ENCODE measurements at regions not wholly inside any gene's neighbourhood (a gene's known extent, or its start where the extent isn't known, plus 50 kb on each side); places are given as distances from the start of the nearest gene placed in this dataset.

DNA sequence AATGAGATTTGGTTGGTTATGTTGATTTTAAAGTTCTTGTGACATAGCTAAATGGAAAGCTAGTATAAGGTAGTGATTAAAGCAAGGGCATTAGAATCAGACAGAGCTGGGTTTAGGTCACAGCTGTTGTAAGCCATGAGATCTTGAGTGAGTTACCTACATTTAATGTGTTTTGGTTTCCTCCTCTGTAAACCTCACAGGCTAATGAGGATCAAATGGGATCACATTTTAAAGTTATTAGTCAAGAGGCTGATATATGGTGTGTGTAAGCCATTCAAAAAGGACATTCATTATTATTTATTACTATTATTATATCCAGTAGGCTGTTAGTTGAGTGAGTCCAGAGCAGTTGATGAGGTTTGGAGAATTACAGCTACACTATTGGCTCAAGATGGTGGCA lies 416.2 kb downstream of the IRS1 start:
- DNase-seq (ENCODE audit: low read depth): no peak

DNA sequence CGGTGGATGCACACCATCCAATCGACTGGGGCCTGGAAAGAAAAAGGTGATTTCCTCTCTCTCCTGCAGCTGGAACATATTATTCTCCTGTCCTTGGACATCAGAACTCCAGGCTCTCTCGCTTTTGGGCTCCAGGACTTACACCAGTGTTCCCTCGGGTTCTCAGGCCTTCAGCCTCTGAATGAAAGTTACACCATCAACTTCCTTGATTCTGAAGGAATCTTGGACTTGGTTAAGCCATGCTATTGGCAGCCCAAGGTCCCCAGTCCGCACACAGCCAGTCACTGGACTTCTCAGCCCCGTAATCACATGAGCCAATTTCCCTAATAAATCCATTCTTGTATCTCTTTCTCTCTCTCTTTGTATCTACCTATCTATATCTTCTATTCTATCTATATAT lies 418.9 kb downstream of the IRS1 start:
- no peak for DNase-seq (ENCODE audit: low read depth)

DNA sequence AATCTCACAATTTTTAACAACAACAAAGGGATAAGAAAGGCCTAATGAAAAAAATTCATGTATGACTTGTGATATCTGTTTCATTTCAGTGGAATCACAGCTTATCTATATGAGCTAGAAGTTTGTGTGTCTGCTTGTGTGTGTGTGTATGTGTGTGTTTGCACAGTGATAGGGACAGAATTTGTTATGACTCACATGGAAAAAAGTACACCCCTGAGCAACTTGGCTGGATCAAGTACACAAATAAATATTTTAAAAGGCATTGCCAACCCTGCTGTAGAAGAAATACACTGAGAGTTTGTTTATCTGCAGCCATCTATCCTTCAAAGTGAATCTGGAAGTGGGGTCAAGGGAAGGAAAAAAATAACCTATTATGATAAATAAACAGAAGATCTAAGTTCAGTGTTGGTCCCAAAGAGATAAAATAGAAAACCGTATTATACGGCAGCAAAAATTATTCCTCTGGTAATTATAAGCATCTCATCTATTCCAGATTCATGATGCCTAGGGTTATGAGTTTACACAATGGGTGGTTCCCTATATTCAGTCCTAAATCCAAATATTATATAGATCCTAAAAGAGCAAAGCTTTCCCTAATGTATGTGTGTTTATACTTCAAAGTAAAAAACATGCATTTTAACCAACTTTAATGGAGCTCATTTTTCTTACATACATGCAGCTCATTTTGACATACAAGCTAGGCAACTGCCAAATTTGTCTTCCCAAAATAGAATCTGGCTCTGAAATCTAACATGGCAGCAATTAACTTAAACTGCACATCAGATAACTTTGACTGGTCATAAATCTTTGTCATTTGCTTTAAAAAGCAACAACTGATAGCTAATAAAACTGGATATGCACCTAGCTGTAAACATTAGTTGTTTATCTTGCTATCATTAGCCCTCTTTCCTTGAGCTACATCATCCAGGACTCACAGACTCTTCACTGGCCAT lies 420.6 kb downstream of the IRS1 start:
- DNase-seq (ENCODE audit: low read depth): no peak

DNA sequence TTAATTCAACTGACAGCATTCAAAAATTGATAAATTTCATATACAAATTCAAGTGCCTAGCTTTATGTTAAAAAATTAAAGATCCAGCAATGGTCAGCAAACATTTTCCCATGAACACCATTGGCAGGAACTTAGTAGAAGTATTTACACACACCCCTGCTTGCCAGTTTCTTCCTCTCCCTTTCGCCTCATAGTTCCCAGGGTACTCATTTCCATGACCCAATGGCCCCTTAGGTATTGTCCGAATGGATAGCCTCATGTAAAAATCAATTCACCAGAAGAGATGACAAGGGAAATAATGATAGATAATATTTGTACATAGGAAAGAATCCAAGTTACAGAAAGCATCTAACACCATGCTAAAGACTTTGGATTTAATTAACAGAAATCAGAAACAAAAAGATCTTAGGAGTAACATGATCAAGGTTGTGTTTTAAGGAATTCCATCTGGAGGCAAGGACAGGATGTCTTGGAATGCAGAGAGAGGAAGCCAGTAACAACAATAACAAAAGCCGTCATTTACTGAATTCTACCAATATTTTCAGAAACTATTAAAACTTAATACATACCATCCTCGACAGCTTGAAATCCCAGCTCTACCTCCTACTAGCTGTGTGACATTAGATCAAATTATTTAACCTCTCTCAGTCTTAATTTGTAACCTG lies 423.0 kb downstream of the IRS1 start:
- DNase-seq (ENCODE audit: low read depth): no peak

DNA sequence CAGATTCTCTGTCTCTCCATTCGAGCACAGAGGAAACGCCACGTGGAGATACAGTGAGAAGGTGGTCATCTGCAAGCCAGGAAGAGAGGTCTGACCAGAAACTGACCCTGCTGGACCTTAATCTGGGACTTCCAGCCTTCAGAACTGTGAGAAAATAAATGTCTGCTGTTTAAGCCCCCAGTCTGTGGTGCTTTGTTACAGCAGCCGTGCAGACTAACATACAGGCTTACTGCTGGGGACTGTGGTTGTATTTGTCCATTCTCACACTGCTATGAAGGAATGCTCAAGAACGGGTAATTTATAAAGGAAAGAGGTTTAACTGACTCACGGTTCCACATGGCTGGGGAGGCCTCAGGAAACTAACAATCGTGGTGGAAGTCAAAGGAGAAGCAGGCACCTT lies 432.7 kb downstream of the IRS1 start:
- DNase-seq (ENCODE audit: low read depth): no peak

DNA sequence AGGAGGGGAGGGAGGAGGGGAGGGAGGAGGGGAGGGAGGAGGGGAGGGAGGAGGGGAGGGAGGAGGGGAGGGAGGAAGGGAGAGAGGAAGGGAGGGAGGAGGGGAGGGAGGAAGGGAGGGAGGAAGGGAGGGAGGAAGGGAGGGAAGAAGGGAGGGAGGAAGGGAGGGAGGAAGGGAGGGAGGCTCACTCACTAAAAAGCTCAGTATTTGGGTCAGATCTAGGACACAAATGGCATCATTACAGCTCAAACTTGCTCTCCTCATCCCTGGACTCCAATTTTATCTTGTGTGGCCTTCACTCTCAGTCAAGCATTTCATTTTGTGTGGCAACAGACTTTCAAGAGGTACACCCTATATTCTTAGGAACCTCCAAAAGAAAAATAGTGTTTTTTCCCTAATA lies 435.4 kb downstream of the IRS1 start:
- DNase-seq (ENCODE audit: low read depth): no peak

DNA sequence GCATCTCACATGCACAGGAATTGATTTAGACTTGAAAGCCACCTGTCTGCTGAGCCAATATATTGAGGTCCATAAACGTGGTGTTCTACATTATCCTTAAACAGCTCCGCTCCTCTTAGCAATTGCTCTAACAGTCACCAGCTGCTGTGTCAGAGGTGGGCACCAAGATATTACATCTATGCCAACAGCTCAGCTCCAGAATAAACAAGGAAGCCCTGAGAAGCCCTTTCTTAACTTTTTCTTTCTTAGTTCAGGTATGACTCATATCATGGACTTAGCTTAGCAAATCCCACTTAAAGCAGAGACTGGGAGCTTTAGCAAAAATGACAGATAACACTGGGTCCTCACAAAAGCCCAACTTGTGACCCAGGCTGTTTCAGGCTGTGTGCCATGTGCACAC lies 436.6 kb downstream of the IRS1 start:
- DNase-seq (ENCODE audit: low read depth): no peak

DNA sequence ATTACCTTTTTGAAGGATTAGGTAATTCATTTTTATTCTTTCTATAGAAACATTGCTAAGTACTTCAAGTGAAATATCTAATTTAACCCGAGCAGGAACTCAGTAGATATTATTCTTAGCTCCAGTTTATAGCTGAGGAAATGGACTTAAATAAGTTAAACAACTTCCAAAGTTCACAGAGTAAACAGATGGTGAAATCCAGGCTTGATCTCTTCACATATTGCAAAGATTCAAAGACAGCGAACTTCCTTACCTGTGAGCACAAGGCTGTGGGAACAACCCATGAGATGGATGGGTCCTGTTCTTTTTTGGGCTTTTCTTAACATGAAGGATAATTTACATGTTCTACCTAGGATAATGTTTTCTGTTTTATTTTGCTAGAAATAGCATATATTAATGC lies 439.0 kb downstream of the IRS1 start:
- DNase-seq (ENCODE audit: low read depth): no peak

DNA sequence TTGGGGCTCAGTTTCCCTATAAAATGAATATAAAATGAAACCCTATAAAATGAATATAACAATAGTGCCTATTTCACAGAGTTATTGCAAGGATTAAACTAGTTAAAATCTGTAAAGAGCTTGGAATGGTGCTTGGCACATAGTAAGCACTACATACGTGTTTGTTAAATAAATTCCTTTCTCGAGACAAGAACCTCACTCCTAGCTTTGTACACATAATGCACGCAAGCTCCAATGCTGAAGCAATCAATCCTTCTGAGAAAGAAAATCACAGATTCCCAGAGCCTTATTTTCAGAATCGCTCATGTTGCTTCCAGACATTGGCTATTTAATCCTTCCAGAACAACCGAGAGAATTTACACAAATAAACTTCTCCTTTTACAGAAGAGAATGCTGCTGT lies 440.9 kb downstream of the IRS1 start:
- DNase-seq (ENCODE audit: low read depth): no peak

DNA sequence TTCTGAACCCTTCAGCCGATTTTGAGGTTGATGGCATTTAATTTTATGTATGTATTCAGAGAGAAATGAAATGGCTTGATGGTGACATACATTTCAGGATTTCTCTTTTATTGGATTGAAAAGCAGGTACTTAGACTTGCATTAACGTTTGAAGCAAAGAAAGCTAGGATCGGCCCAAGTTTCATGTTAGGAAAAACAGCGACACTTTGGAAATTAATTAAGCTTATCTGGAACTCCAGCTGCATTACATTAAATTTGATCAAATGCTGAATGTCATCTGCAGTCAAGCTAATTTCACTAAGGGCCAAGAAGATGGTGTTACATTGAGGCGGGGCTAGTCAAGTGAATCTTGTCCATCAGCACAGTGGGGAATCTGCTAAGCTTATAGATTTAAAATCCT lies 441.8 kb downstream of the IRS1 start:
- no peak for DNase-seq (ENCODE audit: low read depth)

DNA sequence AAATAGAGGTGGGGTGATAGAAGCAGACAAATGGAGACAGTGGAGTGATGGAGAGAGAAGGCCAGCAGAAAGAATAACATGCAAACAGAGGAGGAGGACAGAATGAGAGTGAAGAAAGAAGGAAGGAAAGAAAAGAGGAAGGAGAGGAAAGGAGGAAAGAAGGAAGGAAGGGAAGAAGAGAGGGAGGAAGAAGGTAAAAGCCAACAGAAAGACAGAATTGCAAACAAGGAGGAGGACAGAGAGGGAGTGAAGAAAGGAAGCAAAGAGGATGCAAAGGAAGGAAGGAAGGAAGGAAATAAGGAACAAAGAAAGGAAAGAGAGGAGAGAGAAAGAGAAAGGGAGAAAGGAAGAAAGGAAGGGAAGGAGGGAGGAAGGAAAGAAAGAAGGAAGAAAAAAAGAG lies 444.0 kb downstream of the IRS1 start:
- DNase-seq (ENCODE audit: low read depth): no peak

DNA sequence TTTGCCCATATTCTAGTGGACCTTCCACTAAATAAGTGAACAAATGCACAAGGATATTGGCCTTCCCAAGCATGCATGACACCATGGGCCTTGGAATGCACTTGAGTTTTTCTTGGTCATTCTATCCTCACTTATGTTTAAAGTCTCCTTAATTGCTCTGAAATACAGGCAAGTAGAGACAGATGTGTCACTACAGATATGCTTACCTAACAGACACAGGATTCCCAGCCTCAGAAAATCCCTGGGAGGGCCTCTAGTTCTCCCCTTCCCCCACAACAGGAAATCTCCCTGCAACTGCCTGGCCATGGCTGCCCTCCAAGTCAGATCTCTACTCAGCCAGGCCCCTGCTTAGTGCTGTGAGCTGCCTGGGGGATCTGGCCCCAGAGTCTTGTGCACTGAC lies 445.2 kb downstream of the IRS1 start:
- DNase-seq (ENCODE audit: low read depth): no peak

DNA sequence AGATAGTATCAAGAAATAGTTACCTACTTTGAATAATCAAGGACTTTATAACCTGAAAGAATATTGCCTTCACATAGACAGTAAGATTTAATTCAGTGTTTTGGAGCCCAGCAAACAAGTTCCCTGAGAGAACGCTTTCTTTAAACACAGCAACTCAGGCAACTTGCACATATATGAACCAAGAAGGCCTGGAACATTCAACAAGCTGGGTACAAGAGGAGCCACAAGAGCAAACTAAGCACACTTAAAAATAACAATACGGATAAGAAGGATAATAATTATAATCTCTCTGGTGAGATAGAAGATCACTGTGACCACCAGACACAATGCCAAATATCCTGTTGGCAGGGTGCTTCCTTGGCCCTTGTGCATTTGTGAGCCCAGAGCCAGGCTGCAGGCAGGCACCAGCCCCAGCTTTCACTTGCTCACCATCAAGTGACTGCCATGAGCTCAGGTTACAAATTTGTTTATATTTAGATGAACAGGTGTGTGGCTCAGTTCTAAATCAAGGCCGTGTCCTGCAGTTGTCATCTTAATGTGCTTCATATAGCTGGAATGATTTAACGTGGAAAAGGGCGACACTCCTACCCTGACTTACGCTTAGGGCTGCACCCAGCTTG lies 446.6 kb downstream of the IRS1 start:
- DNase-seq (ENCODE audit: low read depth): no peak

DNA sequence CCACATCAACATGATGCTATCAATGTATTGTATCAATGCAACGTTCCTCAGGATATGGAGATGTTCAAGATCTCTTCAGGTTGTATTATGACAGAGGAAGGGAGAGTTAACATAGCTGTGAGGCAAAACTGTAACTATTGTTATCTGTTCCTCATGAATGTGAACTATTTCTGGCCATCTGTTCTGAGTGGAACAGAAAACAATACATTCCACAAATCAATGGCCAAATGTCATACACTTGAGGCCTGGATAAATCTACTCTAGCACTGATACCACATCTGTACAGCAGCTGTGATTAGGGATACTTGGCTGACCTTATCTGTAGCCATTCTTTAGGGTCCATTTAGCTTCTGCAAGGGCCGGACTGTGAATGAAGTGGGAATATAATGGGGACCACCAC lies 447.9 kb downstream of the IRS1 start:
- DNase-seq (ENCODE audit: low read depth): no peak

DNA sequence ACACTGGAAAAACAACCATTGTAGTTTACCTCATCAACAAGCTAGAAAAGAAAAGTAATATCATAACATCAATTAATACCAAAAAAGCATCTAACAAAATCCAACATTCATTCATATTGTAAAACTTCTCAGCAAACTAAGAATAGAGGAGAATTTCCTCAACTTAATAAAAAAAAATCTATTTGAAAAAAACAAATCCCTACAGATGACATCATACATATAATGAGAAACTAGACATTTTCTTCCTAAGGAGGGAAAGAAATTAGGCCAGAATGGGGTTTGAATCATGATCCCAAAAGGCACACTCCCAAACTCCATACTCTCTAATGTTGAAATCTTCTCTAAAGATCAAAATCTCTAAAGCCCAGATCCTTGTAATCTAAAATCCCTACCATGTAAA lies 460.0 kb downstream of the IRS1 start:
- no peak for DNase-seq (ENCODE audit: low read depth)

DNA sequence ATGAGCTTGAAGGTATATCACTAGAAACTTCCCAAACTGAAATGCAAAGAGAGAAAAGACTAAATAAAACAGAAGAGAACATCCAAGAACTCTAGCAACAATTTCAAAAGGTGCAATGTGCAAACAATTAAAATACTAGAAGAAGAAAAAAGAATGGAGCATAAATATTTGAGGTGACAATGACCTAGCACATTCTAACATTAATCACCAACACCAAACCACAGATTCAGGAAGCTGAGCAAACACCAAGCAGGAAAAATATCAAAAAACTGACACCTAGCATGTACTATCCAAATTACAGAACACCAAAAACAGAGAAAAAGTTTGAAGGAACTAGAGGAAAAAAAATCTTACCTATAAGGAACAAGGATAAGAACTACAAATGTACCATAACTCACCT lies 460.8 kb downstream of the IRS1 start:
- DNase-seq (ENCODE audit: low read depth): no peak

DNA sequence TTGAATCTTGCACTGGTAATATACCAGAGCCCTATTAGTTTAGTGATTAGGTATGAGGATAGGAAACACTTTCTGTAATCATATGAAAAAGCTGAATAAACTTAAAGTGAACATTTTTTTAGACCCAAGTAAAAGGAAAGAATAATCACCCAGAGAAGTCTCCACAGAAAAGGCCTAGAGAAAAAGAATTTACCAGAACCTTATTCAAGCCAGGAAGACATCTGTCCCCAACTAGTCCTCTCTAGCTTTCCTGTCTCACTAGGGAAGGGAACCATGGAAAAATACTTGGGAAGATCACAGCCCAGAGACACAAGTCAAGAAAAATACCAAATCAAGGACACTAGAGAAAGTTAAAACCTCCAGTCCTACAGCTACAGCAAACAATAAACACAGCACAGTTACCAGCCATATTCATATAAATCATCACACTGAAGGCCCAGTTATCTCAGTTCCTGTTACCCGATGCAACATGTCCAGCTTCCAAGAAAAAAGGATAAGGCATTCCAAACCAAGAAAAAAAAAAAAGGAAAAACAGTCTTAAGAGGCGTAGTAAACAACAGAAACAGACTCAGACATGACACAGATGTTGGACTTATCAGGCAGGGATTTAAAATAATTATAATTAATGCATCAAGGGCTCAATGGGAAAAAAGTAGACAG lies 461.5 kb downstream of the IRS1 start:
- DNase-seq (ENCODE audit: low read depth): no peak

DNA sequence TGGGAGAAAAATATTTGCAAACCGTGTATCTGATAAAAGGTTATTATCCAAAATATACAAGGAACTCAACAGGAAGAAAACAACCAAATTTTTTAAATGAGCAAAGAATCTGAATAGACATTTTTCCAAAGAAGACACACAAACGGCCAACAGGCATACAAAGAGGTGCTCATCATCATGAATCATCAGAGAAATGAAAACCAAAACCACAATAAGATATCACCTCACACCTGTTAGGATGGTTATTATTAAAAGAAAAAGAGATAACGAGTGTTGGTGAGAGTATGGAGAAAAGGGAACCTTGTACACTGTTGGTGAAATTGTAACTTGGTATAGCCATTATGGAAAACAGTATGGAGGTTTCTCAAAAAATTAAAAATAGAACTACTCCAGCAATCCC lies 463.3 kb downstream of the IRS1 start:
- DNase-seq (ENCODE audit: low read depth): no peak

DNA sequence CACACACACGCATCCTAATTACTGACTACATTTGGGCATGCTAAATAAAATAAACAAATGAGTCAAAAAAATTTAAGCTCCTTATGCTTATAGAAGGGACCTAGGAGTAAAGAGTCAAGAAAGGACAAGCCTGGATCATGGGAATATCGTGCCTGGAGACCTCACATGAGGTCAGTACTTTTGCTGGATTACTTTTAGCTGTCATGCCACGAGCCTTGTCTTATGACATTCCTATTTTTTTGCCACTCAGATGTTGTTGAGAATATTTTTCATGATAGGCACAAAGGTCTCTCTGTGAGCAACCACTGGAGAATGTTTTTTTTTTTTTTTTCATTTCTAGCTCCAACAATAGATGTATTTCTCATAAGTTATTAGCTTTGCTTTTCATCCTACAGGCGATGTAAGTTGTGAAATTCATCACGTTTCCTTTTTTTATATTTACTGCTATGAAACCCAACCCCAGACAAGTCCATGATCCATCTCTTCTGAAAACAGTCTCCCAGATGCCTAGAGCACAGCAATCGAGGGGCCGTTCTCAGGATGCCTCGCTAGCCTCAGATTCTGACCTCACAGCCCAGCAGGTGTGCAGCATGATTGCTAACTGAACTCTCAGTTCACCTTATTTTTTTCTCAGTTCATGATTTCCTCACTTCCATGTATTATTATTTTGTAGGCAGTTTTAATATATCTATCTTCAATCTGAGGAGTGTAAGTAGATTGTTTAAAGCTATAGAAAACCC lies 464.5 kb downstream of the IRS1 start:
- no peak for DNase-seq (ENCODE audit: low read depth)

DNA sequence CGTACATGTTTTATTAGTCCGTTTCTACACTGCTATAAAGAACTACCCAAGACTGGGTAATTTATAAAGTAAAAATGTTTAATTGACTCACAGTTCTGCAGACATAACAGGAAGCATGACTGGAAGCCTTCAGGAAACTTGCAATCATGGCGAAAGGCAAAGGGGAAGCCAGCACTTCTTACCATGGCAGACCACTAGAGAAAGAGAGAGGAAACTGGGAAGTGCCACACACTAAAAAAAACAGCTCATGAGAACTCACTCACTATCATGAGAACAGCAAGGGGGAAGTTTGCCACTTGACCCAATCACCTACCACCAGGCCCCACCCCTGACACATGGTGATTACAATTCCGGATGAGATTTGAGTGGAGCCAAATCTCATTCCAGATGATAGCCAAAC lies 466.2 kb downstream of the IRS1 start:
- no peak for DNase-seq (ENCODE audit: low read depth)

DNA sequence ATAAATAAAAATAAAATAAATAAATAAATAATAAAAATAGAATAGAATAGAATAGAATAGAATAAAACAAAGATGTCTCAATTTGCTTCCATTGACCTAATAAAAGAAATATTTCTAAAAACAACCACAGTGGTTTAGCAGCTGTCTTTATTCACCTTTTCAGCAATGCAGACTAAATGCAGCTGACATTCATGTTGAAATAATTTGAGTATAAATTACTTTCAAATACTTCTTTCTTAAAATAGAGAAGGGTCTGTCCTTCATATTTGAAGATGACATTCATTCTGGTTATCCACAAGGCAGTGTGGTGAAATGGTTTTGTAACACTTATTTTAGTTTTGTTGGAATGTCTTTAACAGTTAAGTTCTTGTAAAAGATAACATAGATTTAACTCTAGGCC lies 469.4 kb downstream of the IRS1 start:
- DNase-seq (ENCODE audit: low read depth): no peak

DNA sequence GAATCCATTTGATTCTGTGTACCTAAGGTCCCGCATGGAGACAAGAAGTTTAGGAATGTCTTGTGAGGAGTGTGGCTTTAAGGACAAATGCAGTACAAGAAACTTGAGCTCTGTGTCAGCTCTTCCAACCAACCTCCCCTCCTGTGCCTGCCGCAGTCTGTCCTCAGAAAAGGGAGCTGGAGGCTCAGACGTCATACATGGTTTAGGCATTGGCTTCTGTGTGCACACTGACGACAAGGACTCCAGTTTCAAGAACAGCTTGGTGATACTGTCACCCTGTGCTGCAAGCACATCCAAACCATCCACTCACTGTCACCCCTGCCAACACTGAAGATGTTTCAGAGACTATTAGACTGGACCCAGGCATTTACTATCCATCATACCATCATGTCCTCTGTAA lies 470.4 kb downstream of the IRS1 start:
- no peak for DNase-seq (ENCODE audit: low read depth)
